ENCODE measurements at regions not wholly inside any gene's neighbourhood (a gene's known extent, or its start where the extent isn't known, plus 50 kb on each side); places are given as distances from the start of the nearest gene placed in this dataset.
A peak's percentile ranks its signal among the peaks of the same experiment; 100 is the strongest.

DNA sequence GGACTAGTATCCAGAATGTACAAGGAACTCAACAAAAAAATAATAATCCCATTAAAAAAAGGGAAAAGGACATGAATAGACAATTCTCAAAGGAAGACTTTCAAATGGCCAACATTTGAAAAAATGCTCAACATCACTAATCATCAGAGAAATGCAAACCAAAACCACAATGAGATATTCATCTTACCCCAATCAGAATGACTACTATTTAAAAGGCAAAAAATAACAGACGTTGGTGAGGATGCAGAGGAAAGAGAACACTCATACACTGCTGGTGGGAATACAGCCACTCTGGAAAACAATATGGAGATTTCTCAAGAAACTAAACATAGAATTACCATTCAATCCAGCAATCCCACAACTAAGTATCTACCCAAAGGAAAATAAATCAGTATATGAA lies 133.1 kb downstream of the KDR start:
- DNase-seq (ENCODE audit: low read depth in 1 of 2, low spot score in 1 of 2), result no peak

DNA sequence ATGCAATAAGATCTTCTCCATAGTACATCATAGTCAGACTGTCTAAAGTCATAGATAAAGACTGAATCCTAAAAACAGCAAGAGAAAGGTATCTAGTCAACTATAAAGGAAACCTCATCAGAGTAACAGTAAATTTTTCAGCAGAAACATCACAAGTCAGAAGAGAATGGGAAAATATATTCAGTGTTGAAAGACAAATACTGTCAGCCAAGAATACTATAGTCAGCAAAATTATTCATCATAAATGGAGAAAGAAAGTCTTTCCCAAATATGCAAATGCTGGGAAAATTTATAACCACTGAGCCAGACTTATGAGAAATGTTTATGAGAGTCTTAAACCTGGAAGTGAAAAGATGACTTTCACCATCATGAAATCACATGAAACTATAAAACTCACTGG lies 136.7 kb downstream of the KDR start:
- DNase-seq (ENCODE audit: low read depth in 1 of 2, low spot score in 1 of 2), result no peak

DNA sequence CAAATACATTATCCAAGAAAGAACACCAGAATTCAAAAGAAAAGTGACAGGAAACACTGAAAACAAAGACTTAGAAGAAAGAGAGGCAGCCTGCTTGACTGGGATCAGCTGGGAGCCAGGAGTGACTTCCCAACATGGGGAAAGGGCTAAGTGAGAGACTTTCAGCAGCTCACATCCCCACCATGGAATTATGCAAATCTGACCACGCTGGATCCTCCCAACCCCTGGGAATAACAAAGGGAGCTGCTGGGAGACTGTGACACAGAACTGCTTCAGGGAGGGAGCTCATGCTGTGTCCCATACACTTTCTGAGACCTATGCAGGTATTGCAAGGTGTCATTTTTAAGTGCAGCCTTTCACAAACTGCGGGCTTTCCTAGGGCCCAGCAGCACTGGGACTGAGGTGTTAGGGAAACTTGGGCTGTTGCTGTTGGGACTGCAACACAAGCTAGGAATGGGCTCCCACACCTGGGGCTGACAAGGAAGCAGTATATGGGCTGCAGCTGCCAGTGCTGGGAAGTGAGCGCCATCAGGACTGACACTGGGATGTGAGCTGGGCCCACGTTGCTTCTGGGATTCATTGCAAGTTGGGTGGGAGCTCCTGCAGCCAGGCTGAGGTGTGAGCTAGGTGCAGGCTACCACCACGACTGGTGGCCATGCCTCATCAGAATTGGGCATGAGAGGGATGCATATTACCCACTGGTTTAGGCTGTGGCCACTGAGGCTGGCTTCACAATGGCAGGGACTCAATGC lies 139.1 kb downstream of the KDR start:
- no peak for DNase-seq (ENCODE audit: low read depth in 1 of 2, low spot score in 1 of 2)

DNA sequence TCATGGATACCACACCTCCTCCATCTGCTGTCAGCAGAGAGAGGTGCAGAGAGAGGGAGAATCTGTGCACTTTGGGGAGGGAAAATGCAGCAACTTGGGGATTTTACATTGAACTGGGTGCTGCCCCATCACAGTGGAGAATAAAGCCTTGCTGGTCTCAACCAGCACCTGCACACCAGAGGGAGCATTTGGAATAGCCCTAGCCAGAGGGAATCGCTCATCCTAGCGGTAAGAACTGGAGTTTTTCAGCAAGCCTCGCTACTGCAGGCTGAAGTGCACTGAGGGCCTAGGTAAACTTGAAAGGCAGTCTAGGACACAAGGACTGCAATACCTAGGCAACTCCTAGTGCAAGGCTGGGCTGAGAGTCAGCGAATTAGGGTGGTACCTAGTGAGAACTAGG lies 148.7 kb downstream of the KDR start:
- DNase-seq (ENCODE audit: low read depth in 1 of 2, low spot score in 1 of 2), result no peak

GRCh38 chr4:54976031-54976430 lies 149.4 kb downstream of the KDR start:
- DNase-seq (ENCODE audit: low read depth in 1 of 2, low spot score in 1 of 2), result no peak

DNA sequence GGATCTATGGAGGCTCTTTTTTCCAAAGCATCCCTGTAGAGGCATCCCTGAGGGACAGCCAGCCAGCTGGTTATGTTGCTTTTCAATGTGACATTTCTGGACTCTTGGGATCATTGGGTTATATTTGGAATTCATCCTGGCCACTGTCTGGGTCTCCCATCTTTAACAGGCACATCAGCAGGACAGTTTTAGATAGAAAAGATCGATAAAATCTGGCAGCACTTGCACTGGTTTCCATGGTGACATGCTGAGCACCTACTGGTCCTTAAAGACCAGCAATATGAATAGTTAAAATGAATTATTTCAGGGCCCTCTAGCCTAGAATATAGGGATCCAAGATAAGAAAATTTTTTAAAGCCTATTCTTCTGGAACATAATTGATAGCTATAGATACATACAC lies 151.6 kb downstream of the KDR start:
- DNase-seq (ENCODE audit: low read depth in 1 of 2, low spot score in 1 of 2), result no peak

GRCh38 chr4:54971474-54971950 lies 153.9 kb downstream of the KDR start:
- no peak for DNase-seq (ENCODE audit: low read depth in 1 of 2, low spot score in 1 of 2)

DNA sequence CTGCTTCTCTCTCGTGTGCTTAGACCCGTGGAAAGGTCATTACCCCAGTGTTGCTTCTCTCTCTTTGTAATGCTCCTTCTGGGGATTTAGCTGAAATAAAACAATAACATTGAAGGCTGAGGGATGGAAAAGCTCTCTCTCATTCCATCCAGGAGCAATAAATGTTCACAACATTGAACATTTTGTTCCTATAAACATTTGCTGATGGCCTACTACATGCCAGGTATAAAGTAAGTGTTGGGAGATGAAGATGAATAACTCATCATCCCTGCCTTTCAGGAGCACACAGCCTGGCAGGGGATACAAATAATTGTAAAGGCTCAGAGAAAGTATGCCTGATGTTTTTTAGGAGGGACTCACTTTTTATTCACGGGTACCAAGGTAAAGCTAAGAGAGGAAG lies 158.1 kb downstream of the KDR start:
- no peak for DNase-seq (ENCODE audit: low read depth in 1 of 2, low spot score in 1 of 2)

DNA sequence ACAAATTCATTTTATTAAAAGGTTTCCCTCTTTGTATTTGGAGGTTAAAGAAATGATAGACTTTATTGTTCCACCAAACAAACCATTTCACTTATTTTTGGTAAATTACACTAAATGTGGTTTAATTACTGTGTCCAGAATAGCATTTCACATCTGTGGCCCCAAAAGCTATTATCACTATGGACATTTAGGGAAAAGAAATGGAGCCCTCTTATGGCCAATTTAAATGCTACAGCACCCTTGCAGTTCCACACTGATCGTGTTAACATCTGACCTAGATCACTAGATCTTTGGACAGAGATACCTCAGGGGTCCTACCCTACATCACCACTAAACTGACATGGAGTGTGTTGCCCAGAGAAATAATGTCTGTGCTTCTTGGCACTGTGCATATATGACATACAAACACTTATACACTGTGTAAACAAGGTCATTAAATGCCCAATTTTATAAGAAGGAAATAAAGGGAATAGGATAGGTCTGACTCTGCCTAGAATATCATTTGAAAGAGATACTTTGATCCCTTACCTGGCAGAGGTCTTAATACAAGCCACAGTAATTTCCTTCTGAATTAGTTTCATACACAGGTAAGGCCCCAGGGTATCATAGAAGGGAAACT lies 163.9 kb downstream of the KDR start:
- DNase-seq (ENCODE audit: low read depth in 1 of 2, low spot score in 1 of 2), result no peak

DNA sequence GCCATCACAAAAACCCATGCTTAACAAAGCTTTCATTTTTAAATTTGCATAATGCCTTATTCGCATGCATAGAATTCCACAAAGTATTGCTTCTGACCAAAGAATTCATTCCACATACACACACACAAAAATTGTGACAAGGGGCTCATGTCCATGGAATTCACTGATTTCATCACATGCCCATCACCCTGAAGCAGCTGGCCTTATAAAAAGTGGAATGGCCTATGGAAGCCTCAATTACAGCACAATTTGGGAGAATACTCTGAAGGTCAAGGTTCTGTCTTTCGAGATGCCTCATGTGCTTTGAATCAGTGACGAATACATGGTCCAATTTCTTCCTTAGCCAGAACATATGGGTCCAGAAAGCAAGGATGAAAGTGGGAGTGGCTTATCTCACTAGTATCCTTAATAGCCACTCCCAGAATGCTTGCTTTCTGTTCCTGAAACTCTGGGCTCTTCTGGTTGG lies 165.7 kb downstream of the KDR start:
- no peak for DNase-seq (ENCODE audit: low read depth in 1 of 2, low spot score in 1 of 2)

GRCh38 chr4:54959131-54959530 lies 166.3 kb downstream of the KDR start:
- no peak for DNase-seq (ENCODE audit: low read depth in 1 of 2, low spot score in 1 of 2)

- DNase-seq (ENCODE audit: low read depth in 1 of 2, low spot score in 1 of 2), result no peak
Measured at GRCh38 chr4:54958236-54958635, 167.2 kb downstream of the KDR start.

DNA sequence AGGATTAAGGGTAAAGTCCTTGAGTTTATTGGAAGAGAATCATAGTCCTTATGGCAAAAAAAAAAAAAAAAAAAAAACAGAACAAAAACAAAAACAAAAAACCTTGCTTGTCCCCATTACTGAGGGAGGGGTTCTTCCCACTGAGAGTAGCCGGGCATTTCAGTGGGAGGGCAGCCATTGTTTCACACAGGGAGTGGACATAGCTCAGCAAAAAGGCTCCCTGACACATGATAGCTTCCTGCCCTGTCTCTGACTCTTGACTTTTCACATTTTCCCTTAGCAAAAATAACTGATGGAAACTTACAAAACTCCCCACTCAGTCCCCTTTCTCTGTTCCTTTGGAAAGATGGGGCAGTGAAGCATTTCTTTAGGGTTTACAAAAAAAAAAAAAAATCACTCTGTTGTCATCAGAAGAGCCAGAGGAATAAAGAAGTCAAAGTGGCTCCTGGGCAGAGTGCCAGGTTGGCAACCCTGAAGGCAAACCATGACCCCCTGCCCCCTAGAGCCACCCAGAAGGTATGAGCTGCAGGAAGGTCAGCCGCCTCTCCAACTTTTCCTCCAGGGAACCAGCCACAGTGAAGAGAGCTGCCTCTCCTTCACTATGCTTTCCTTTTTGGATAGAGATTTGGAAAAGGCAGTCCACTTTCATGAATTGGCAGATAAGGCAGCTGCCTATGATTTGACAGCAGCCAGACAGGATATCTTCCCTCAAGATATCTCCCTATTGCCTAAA lies 170.6 kb downstream of the KDR start:
- no peak for DNase-seq (ENCODE audit: low read depth in 1 of 2, low spot score in 1 of 2)

- DNase-seq (ENCODE audit: low read depth in 1 of 2, low spot score in 1 of 2), result no peak
Measured at GRCh38 chr4:54946741-54947140, 178.7 kb downstream of the KDR start.

- DNase-seq (ENCODE audit: low read depth in 1 of 2, low spot score in 1 of 2), result no peak
Measured at GRCh38 chr4:54945838-54946237, 179.6 kb downstream of the KDR start.

DNA sequence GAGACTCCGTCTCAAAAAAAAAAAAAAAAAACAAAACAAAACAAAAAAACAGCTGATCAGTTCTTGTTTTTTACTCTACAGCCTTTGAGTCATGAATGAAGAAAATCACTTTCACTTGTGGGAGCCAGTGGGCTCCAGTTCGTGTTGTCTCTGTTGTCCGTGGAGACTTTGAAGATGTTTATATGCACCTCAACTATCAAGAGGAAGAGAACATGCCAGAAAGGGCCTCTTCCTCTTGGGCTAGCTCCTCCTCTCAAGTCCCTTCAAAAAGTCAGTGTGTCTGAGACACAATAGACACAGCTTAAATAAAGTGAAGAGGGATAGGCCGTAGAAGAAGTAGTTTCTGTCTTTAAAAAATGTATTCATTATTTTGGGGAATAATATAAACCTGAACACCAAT lies 182.7 kb downstream of the KDR start:
- DNase-seq (ENCODE audit: low read depth in 1 of 2, low spot score in 1 of 2), result peak in 1 of 2 donors; percentile 2

GRCh38 chr4:54941994-54942552 lies 183.3 kb downstream of the KDR start:
- DNase-seq (ENCODE audit: low read depth in 1 of 2, low spot score in 1 of 2), result peak in 1 of 2 donors; percentile 12

DNA sequence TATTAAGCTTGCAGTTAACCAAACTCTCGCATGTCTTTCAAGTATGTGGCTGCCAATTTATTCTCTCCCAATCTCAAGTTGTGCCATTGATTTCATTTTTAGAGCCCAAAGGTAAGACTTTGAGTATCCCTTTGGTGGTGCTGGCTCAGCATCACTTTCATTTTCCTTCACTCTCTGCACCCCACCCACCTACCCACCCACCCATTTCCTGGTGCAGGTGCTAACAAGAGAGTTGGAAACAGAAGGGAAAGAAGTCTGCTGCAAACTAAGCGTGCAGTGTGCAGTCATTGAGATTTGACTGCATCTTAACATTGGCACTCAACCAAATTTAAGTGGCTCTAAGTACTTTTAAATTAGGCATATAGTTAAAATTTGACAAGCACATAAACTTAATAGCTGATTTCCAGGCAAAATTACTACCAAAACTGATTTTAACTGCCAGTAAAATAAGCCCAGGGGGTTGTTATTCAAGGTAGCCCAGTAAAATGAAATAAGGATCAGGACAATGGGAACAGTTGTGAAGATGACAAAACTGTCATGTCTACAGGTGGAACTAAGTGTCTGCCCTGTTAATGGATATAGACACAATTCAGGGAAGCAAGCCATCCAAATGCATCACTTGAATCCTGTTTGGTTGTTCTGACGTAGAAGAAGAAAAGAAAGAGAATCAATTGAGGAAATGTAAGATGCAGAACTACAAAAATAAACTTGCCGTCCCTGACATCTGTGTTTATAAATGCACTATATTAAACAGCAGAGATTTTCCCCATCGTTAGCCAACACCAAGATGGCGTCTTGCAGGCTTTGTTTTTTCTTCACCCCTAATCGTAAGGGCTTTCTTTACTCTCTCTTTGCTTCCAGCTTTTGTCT lies 184.2 kb downstream of the KDR start:
- no peak for DNase-seq (ENCODE audit: low read depth in 1 of 2, low spot score in 1 of 2)

GRCh38 chr4:54937501-54937900 lies 187.9 kb downstream of the KDR start:
- no peak for DNase-seq (ENCODE audit: low read depth in 1 of 2, low spot score in 1 of 2)

GRCh38 chr4:54933579-54933978 lies 191.8 kb downstream of the KDR start:
- no peak for DNase-seq (ENCODE audit: low read depth in 1 of 2, low spot score in 1 of 2)

DNA sequence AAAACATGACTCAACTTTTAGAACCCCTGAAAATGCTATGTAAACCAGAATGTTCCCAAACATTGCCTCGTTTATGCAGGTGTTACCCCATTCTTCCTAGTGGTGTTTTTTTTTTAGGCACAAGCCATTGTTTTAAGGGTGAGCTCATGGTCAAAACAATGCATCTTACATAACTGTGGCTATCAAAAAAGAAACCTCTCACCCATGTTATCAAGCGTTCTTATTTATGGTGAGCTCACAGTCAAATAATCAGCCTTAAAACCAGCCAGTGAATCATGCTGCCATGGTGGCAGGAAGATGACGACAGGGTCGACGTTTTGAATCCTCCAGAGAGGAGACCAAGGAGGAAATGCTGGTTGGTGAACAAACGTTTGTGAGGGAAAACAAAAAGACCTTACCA lies 195.2 kb downstream of the KDR start:
- DNase-seq (ENCODE audit: low read depth in 1 of 2, low spot score in 1 of 2), result no peak

Data from activated T-helper 1 cell treated with anti-CD3 and anti-CD28 coated beads, Interleukin-2, amount 50 U/mL, for 16 hours (primary cell).